ENCODE measurements at regions not wholly inside any gene's neighbourhood (a gene's known extent, or its start where the extent isn't known, plus 50 kb on each side); places are given as distances from the start of the nearest gene placed in this dataset.
"Not testable (repeated sequence)": the region's sequence is repeated elsewhere in the genome, so short reads cannot be mapped to it uniquely, and the experiment has no call there.

GRCh38 chr14:59130462-59130861, 58.0 kb upstream of the DAAM1 start:
- DNase-seq: no peak

DNA sequence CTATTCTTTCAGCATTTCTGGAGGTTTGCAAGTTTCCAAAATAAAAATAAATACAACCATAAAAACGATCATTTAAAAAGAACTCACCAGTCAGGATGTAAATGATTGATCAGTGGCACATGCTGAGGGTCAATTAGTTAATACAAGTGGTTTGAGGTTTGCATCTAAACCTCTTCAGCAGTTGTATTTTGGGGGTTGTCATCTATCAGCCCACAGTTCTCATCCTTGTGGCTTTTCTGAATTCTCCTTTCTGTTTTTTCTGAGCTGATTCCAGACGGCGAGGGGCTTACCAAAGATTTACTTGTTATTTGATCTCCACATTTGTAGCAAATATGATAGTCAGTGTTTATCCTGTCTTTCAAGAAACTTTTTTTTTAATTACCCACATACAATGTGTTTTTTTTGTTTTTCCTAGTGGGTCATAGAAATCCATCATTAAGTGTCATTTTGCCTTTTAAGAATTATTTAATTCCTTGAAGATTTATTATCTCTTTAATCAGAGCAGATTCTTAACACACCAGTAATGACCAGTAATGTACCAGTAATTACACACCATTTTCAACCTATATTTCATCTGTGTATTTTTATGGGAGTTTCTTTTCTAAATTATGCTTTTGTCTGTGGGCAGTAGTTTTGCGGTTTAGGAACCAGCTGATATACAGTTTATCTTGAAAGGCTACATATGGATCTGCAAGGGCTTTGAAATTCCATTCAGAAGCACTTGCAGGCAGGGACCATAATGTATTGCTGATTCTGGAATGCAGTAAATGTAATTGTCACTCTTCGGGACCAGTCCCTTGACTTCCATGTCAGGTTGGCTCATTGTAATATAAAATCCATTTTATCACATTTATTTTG, 56.3 kb upstream of the DAAM1 start:
- no peak for DNase-seq

GRCh38 chr14:59132796-59133494, 55.5 kb upstream of the DAAM1 start:
- DNase-seq: no peak

- no peak for DNase-seq
These were observed 54.8 kb upstream of the DAAM1 start for GRCh38 chr14:59133709-59134108.

DNA sequence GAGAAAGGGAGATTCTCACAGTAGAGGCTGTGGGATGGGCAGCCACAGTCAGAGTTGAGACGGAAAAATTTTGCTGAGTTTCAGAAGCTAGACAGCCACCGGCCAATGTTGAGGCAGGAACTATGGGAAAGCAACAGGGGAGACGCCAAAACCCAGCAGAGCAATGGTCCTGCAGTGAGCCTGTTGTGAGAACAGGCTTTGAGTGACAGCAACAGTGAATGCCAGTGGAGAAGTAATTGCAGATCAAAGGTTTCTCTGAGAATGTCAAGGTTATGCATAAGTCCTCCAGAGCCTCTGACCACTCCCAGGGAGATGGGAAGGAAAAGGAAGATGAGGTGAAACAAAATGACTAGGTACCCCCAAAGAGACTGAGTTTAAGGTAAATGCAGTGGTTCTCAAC, 54.2 kb upstream of the DAAM1 start:
- DNase-seq: no peak

DNA sequence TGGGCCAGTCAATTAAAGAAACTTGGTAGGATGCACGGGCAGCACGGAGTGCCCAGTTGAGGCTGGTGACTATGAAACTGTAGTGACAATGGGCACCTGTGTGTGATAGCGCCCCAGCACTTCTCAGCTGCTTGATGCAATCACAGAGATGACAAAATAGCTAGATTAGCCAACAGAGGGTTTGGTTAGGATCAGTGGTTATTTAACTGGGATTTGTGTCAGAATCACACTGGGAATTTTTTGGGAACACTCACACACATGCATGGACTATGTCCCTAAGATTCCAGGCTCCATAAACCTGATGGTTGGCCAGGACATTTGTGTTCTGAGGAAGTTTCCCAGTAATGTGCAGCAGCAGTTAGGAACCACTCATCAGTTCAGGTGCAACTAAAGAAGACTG, 51.2 kb upstream of the DAAM1 start:
- DNase-seq: no peak

- not testable (repeated sequence) for DNase-seq
These were observed 49.9 kb upstream of the DAAM1 start for GRCh38 chr14:59138576-59138975.

Measured in retina (tissue), 1 donor.